K562 (cell line): ENCODE measurements at regions not wholly inside any gene's neighbourhood (a gene's known extent, or its start where the extent isn't known, plus 50 kb on each side); places are given as distances from the start of the nearest gene placed in this dataset.

ENCODE experiments used
- ATAC-seq: fragments of 200-7000 bp; cut with Tn5 transposase; 3 replicates; pipeline ENCODE4 v1.9.1; 2020; ENCODE audit warnings: moderate library complexity
- BruUV-seq: library from RNA; stranded (reverse); fragments of 400-500 nt; replicated peaks from 2 replicates; lab custom pipeline; 2021; lab: Mats Ljungman, UMichigan
- CTCF ChIA-PET: fragments of 300-600 bp; formaldehyde crosslinking; extraction: SDS; loops from one replicate; lab custom pipeline; 2021; ENCODE audit warnings: low intra/inter-chr PET ratio; lab: Yijun Ruan, JAX
- POLR2A ChIA-PET: fragments of 300-600, 350-650 bp; sonication (Branson Sonifier 250); formaldehyde crosslinking; extraction: SDS; loops from one replicate; lab custom pipeline; 2021; ENCODE audit warnings: antibody characterized with exemption, inconsistent platforms; lab: Yijun Ruan, JAX
- DNase-seq, 4 experiments: peaks; one replicate each; pipeline versions ENCODE4 v3.0.0 to v3.0.0-alpha.2; 2011 to 2018; ENCODE audit warnings: low spot score in 3 of 4, mixed read lengths in 3 of 4; ENCODE audit errors: extremely low read depth in 1 of 4
- FAIRE-seq: peaks from 2 replicates; lab custom pipeline; 2011; peaks lifted over from hg19 to GRCh38; lab: Jason Lieb, UNC
- H2AFZ ChIP-seq: 2 replicates; pipeline ENCODE4 v1.6.0; 2011; ENCODE audit warnings: low read depth, low read length, control low read depth, inconsistent platforms
- H3K27ac ChIP-seq: fragments of 200-600 bp; 3 replicates; pipeline ENCODE4 v1.8.0; 2011; ENCODE audit warnings: low read depth, mild to moderate bottlenecking, control low read depth, inconsistent platforms, low read length, moderate library complexity, mixed read lengths; ENCODE audit errors: extremely low read depth
- H3K27me3 ChIP-seq, 2 experiments: fragments of 300-600 bp in 1 of 2; 2 replicates in 1 of 2; 3 replicates in 1 of 2; pipeline versions ENCODE4 v1.6.0 to v1.8.0; 2011; ENCODE audit warnings: inconsistent platforms in 2 of 2, low read length in 2 of 2, mild to moderate bottlenecking in 1 of 2, mixed read lengths in 1 of 2, moderate library complexity in 1 of 2; ENCODE audit not compliant: control insufficient read depth in 2 of 2, insufficient read depth in 2 of 2
- H3K36me3 ChIP-seq: fragments of 300-600 bp; 3 replicates; pipeline ENCODE4 v1.8.0; 2011; ENCODE audit warnings: mild to moderate bottlenecking, low read length, inconsistent platforms; ENCODE audit not compliant: control insufficient read depth, insufficient read depth
- H3K4me1 ChIP-seq, 2 experiments: fragments of 200-600 bp in 1 of 2; replicated peaks in 1 of 2; 2 replicates in 1 of 2; 3 replicates in 1 of 2; pipeline versions ENCODE4 v1.5.1 to v1.8.0; 2011; ENCODE audit warnings: inconsistent platforms in 2 of 2, low read length in 2 of 2, mild to moderate bottlenecking in 1 of 2, mixed read lengths in 1 of 2, moderate library complexity in 1 of 2; ENCODE audit not compliant: control insufficient read depth in 2 of 2, insufficient read depth in 2 of 2
- H3K4me2 ChIP-seq: 2 replicates; pipeline ENCODE4 v1.6.1; 2011; ENCODE audit warnings: low read length, control low read depth, inconsistent platforms, mixed read lengths; ENCODE audit not compliant: insufficient read depth
- H3K4me3 ChIP-seq: fragments of 200-600 bp; sonication (generic), shearing (Covaris generic); 2 replicates; pipeline ENCODE4 v1.5.1; 2016; ENCODE audit warnings: control low read depth, inconsistent platforms
- H3K79me2 ChIP-seq: fragments of 200-600 bp; 3 replicates; pipeline ENCODE4 v1.8.0; 2011; ENCODE audit warnings: low read length, inconsistent platforms; ENCODE audit not compliant: control insufficient read depth, insufficient read depth
- H3K9ac ChIP-seq, 2 experiments: 2 replicates each; pipeline versions ENCODE4 v1.6.0 to v1.6.1; 2011; ENCODE audit warnings: low read depth in 2 of 2, low read length in 2 of 2, control low read depth in 1 of 2, inconsistent platforms in 1 of 2, mild to moderate bottlenecking in 1 of 2, mixed read lengths in 1 of 2; ENCODE audit not compliant: insufficient read depth in 1 of 2
- H3K9me1 ChIP-seq: one replicate; pipeline ENCODE4 v1.6.0; 2011; ENCODE audit warnings: inconsistent platforms, mild to moderate bottlenecking, low read length, moderate library complexity; ENCODE audit not compliant: control insufficient read depth, insufficient read depth
- H3K9me3 ChIP-seq: replicated peaks from 2 replicates; pipeline ENCODE4 v1.5.1; 2011; ENCODE audit warnings: low read depth, low read length, inconsistent platforms; ENCODE audit not compliant: control insufficient read depth, insufficient read depth
- H4K20me1 ChIP-seq: replicated peaks from 2 replicates; pipeline ENCODE4 v1.6.1; 2011; ENCODE audit warnings: low read length, inconsistent platforms, mixed read lengths; ENCODE audit not compliant: control insufficient read depth, insufficient read depth
- GTF2A2 ChIP-seq: IDR thresholded peaks from 2 replicates; pipeline ENCODE4 v1.6.1; 2016; ENCODE audit warnings: mild to moderate bottlenecking, missing genetic modification characterization, missing compliant biosample characterization
- GTF2F1 ChIP-seq: IDR thresholded peaks from 2 replicates; pipeline ENCODE4 v1.6.1; 2011; ENCODE audit warnings: low read depth, low read length, improper control_type of control experiment
- RBM15 ChIP-seq: fragments of 200-400 bp; formaldehyde crosslinking; IDR thresholded peaks from 2 replicates; pipeline ENCODE4 v1.6.1; 2018; ENCODE audit warnings: mild to moderate bottlenecking, low read length, moderate library complexity; ENCODE audit not compliant: insufficient read depth
- RFX7 ChIP-seq: fragments of 250-450 bp; sonication (Bioruptor Pico); IDR thresholded peaks from 2 replicates; pipeline ENCODE4 v1.5.1; 2021; ENCODE audit warnings: mild to moderate bottlenecking
- STAT5A ChIP-seq: IDR thresholded peaks from 2 replicates; pipeline ENCODE4 v1.6.1; 2012; ENCODE audit warnings: low read length, inconsistent platforms, borderline replicate concordance
- U2AF2 ChIP-seq: fragments of 200-400 bp; formaldehyde crosslinking; optimal IDR thresholded peaks from 2 replicates; pipeline ENCODE3; 2017; ENCODE audit warnings: low read depth, mild to moderate bottlenecking, low read length
- ZNF3 ChIP-seq: fragments of 250-450 bp; sonication (Bioruptor Pico); IDR thresholded peaks from 2 replicates; pipeline ENCODE4 v1.5.0; 2021; ENCODE audit warnings: mild to moderate bottlenecking, moderate library complexity
- ZNF316 ChIP-seq: fragments of 450-650 bp; IDR thresholded peaks from 2 replicates; pipeline ENCODE4 v1.6.1; 2016
- ZNF408 ChIP-seq: fragments of 250-450 bp; sonication (Bioruptor Pico); IDR thresholded peaks from 2 replicates; pipeline ENCODE4 v1.4.0; 2020; ENCODE audit warnings: low read depth, mild to moderate bottlenecking, moderate library complexity
- ZNF780A ChIP-seq: fragments of 250-450 bp; sonication (Bioruptor Pico); IDR thresholded peaks from 2 replicates; pipeline ENCODE4 v1.5.0; 2021; ENCODE audit warnings: mild to moderate bottlenecking
- WGBS: fragments of 100-300 bp; shearing (Covaris generic); methylation state at CpG from one replicate; pipeline ENCODE4 v1.1.6; 2016; ENCODE audit warnings: low coverage, mixed read lengths; ENCODE audit not compliant: insufficient coverage; ENCODE audit errors: missing lambda C conversion rate; 5-methylcytosine and 5-hydroxymethylcytosine counted together
- in situ Hi-C: fragments of 300-500 bp; cut with MboI; formaldehyde crosslinking; loops from 4 replicates; pipeline ENCODE4 v1.15.0; 2018; ENCODE audit warnings: inconsistent platforms, mixed read lengths
- intact Hi-C: fragments of 100-400 bp; cut with micrococcal nuclease; formaldehyde crosslinking; loops from 2 replicates; pipeline ENCODE4 v1.14.2; 2022
- TF ChIP-seq, protein P1 (sequence below): fragments of 450-650 bp; IDR thresholded peaks from 2 replicates; pipeline ENCODE4 v1.6.1; 2018; ENCODE audit warnings: mild to moderate bottlenecking, low read depth; ENCODE audit not compliant: partially characterized antibody

DNA sequence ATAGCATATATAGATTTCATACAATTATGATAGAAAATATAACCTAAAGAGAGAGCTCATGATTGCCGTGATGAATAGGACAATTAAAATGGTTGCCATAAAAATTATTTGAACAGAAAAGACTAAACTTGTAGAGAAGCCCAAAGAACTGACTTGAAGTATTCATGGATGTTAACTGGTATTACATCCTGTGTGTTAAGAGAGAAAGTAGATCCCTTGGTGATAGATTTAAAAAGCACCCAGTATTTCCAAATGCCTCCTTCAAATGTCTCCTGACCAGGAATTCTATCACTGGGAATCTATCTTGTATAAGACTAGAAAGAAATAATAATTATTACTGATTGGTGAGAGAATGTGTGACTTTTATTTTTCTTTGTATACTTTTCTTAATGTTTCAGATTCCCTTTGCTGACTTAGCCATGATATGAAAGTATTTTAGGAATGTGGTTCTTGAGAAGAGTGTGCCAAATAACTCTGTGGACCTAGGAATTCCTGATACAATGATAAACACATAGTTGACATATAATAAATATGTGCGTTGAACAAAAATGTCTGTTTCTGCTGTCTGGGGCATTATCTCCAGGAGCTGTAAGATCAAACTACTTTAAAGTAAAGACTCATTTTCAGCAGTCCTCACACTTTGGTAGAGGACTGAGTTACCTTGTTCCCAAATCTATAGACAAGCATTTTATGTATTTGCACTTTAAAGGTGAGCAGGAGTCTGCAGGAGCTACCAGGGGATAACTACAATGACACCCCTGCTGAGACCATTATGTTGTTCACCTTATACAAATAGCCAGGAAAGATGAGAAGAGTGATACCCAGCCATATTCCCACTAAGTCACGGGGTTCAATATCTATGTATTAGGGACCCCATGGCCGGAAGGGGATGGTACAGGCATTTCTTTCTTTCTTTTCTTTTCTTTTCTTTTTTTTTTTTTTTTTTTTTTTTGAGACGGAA lies 211.1 kb upstream of the TLE4 start (continued):
- no peak for TF ChIP-seq ZNF780A
- TF ChIP-seq STAT5A: no peak
- no peak for TF ChIP-seq GTF2F1
- TF ChIP-seq GTF2A2 (tag): no peak
- TF ChIP-seq, protein P1, sequence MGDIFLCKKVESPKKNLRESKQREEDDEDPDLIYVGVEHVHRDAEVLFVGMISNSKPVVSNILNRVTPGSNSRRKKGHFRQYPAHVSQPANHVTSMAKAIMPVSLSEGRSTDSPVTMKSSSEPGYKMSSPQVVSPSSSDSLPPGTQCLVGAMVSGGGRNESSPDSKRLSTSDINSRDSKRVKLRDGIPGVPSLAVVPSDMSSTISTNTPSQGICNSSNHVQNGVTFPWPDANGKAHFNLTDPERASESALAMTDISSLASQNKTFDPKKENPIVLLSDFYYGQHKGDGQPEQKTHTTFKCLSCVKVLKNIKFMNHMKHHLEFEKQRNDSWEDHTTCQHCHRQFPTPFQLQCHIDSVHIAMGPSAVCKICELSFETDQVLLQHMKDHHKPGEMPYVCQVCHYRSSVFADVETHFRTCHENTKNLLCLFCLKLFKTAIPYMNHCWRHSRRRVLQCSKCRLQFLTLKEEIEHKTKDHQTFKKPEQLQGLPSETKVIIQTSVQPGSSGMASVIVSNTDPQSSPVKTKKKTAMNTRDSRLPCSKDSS: no peak
- TF ChIP-seq, all 486 proteins: peak for 0

DNA sequence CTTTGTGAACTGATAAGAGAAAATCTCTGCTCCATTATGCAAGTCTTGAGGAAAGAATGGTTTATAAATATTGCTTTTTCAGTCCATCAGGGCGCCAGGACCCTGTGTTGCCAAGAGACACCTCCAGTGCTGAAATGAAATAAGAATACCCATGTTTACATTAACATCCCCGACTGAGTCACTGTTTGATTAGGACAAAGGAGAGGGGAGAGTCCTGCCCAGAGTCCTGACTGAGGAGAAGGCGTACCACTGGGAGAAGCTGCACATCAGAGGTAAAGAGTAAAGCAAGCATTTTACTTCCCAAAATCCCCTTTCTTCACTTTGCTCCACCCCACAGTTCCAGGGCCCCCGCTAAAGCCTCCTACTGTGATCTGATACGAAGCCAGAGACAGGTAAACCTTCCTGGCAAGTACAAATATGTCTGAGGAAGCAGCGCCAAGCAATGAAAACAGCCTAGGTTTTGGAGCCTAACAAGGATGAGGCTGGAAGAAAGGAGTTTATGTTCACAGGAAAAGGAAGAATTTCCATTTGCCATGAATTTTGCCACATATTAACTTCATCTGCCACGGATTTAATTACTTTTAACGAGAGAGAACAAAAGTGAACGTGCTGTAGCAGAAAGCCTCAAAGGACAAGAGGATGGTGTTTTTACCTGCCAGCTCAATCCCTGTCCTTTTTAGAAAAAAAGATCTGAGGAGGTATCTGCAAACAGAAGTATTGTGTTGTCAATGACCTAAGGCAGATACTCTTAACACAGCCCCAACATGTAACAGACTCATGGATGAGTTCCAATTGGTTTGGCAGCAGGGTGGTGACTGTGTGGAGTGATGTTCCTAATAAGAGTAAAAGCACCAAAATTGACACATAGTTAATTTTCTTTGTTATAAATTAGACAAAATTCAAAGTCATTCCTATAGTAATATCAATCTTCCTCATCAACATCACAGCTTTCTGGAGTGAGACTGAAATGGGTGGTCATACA lies 209.4 kb upstream of the TLE4 start:
- H2AFZ ChIP-seq: no peak overlapping the region
- FAIRE-seq (no peak), ATAC-seq (no peak)
- H3K4me3 ChIP-seq: no peak overlapping the region
- H3K9me3 ChIP-seq: no peaks in the 10 kb centered on the region
- 0% methylated on average over 7 of the region's 9 CpGs for WGBS
- intact Hi-C loops: no loop called here
- no peaks in the 10 kb centered on the region for H3K79me2 ChIP-seq
- no peak for TF ChIP-seq ZNF3
- no peak for TF ChIP-seq U2AF2
- no peak for TF ChIP-seq RFX7
- TF ChIP-seq ZNF316: no peak
- TF ChIP-seq RBM15: no peak
- no peak for TF ChIP-seq ZNF408 (CRISPR knock-in tag)
- TF ChIP-seq, all 486 proteins: peak for 0
- no peaks in the 10 kb centered on the region for H3K27me3 ChIP-seq
- no TSS peak for BruUV-seq
- H3K4me2 ChIP-seq: no peak overlapping the region
- no peaks in the 10 kb centered on the region for H3K9me1 ChIP-seq
- CTCF ChIA-PET: no interaction called here
- no peaks in the 10 kb centered on the region for H3K4me1 ChIP-seq
- no peaks in the 10 kb centered on the region for H3K36me3 ChIP-seq
- no peaks in the 10 kb centered on the region for H4K20me1 ChIP-seq
- no peak overlapping the region for H3K27ac ChIP-seq
- no peak overlapping the region for H3K9ac ChIP-seq
- POLR2A ChIA-PET: no interaction called here
- DNase-seq: no peak
- in situ Hi-C loops: no loop called here
